Trophoblast cell (in vitro differentiated cells and primary cell): ENCODE measurements at regions not wholly inside any gene's neighbourhood (a gene's known extent, or its start where the extent isn't known, plus 50 kb on each side); places are given as distances from the start of the nearest gene placed in this dataset.
"Not testable (repeated sequence)": the region's sequence is repeated elsewhere in the genome, so short reads cannot be mapped to it uniquely, and the experiment has no call there.

Source experiments
- DNase-seq, 2 donors: peaks; one replicate each; pipeline ENCODE4 v3.0.0-alpha.2; 2016
- H2AFZ ChIP-seq: 2 replicates; pipeline ENCODE4 v1.6.1; 2013; ENCODE audit warnings: low read length, moderate library complexity, mild to moderate bottlenecking; ENCODE audit not compliant: insufficient read depth, poor library complexity
- H2AK5ac ChIP-seq: 2 replicates; pipeline ENCODE4 v1.6.1; 2013; ENCODE audit warnings: mild to moderate bottlenecking, low read length
- H2BK120ac ChIP-seq: 2 replicates; pipeline ENCODE4 v1.6.1; 2013; ENCODE audit warnings: low read length, mild to moderate bottlenecking, moderate library complexity; ENCODE audit not compliant: insufficient read depth, poor library complexity
- H2BK12ac ChIP-seq: 2 replicates; pipeline ENCODE4 v1.6.1; 2013; ENCODE audit warnings: mild to moderate bottlenecking, low read length, moderate library complexity
- H2BK5ac ChIP-seq: 2 replicates; pipeline ENCODE4 v1.6.1; 2013; ENCODE audit warnings: low read length, low read depth, moderate library complexity, mild to moderate bottlenecking; ENCODE audit not compliant: poor library complexity
- H3K14ac ChIP-seq: 2 replicates; pipeline ENCODE4 v1.6.1; 2013; ENCODE audit warnings: mild to moderate bottlenecking, low read length
- H3K18ac ChIP-seq: 2 replicates; pipeline ENCODE4 v1.6.1; 2013; ENCODE audit warnings: mild to moderate bottlenecking, low read length
- H3K23ac ChIP-seq: 2 replicates; pipeline ENCODE4 v1.6.1; 2013; ENCODE audit warnings: low read length
- H3K27ac ChIP-seq: 2 replicates; pipeline ENCODE4 v1.5.1; 2013; ENCODE audit warnings: low read depth, mild to moderate bottlenecking, inconsistent platforms, low read length, moderate library complexity
- H3K27me3 ChIP-seq: 2 replicates; pipeline ENCODE4 v1.6.1; 2013; ENCODE audit warnings: inconsistent platforms, mild to moderate bottlenecking, low read length, moderate library complexity; ENCODE audit not compliant: insufficient read depth
- H3K36me3 ChIP-seq, 2 experiments: 1 replicate in 1 of 2; 2 replicates in 1 of 2; pipeline ENCODE4 v1.6.1; 2013; ENCODE audit warnings: low read length in 2 of 2, mild to moderate bottlenecking in 2 of 2, moderate library complexity in 1 of 2; ENCODE audit not compliant: insufficient read depth in 2 of 2, control insufficient read depth in 1 of 2
- H3K4ac ChIP-seq: 2 replicates; pipeline ENCODE4 v1.6.1; 2013; ENCODE audit warnings: low read depth, mild to moderate bottlenecking, low read length, moderate library complexity
- H3K4me1 ChIP-seq, 2 experiments: 1 replicate in 1 of 2; 2 replicates in 1 of 2; pipeline ENCODE4 v1.6.1; 2013; ENCODE audit warnings: low read length in 2 of 2, mild to moderate bottlenecking in 2 of 2, moderate library complexity in 1 of 2; ENCODE audit not compliant: insufficient read depth in 2 of 2, control insufficient read depth in 1 of 2
- H3K4me2 ChIP-seq: 2 replicates; pipeline ENCODE4 v1.6.1; 2013; ENCODE audit warnings: inconsistent platforms, mild to moderate bottlenecking, low read length, moderate library complexity
- H3K4me3 ChIP-seq: 2 replicates; pipeline ENCODE4 v1.5.1; 2013; ENCODE audit warnings: mild to moderate bottlenecking, low read depth, low read length, inconsistent platforms
- H3K79me1 ChIP-seq: one replicate; pipeline ENCODE4 v1.6.1; 2013; ENCODE audit warnings: low read length
- H3K79me2 ChIP-seq: 2 replicates; pipeline ENCODE4 v1.6.1; 2013; ENCODE audit warnings: low read length, mild to moderate bottlenecking; ENCODE audit not compliant: control insufficient read depth, insufficient read depth, poor library complexity
- H3K9ac ChIP-seq: 2 replicates; pipeline ENCODE4 v1.6.1; 2013; ENCODE audit warnings: mild to moderate bottlenecking, low read length
- H3K9me3 ChIP-seq: 2 replicates; pipeline ENCODE4 v1.6.1; 2013; ENCODE audit warnings: low read depth, mild to moderate bottlenecking, control low read depth, inconsistent platforms, low read length; ENCODE audit not compliant: insufficient read depth
- H4K12ac ChIP-seq: 2 replicates; pipeline ENCODE4 v1.6.1; 2013; ENCODE audit warnings: low read depth, mild to moderate bottlenecking, low read length, moderate library complexity
- H4K8ac ChIP-seq: 2 replicates; pipeline ENCODE4 v1.6.1; 2013; ENCODE audit warnings: low read depth, mild to moderate bottlenecking, low read length, moderate library complexity
- H4K91ac ChIP-seq: one replicate; pipeline ENCODE4 v1.6.1; 2013; ENCODE audit warnings: low read depth, mild to moderate bottlenecking, low read length, moderate library complexity
- WGBS: extraction: QIAGEN DNeasy Blood & Tissue Kit; methylation state at CpG from one replicate; pipeline ENCODE4 v1.1.7; 2013; ENCODE audit warnings: missing lambda C conversion rate; ENCODE audit not compliant: insufficient read length, insufficient coverage; ENCODE audit errors: extremely low coverage; 5-methylcytosine and 5-hydroxymethylcytosine counted together

DNA sequence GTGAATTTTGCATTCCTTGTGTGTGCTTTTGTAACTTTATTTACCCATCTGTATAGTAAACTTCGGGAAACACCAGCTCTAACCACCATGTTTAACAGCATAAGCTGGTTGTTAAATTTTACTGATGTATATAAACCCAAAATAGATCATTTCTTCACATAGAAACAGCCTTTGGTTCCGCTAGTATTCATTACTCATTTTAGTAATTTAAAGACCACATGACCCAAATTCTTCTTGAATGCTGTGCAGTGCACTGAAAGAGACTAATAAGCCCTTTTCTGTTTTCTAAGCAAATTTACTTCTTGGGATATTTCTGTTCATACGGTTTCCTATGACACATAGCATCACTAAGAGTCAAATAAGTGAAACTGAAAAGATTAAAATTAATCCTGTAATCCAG lies 218.5 kb upstream of the SPATA31A3 start:
- H3K36me3 ChIP-seq, H2BK12ac ChIP-seq, H2BK120ac ChIP-seq, H3K79me1 ChIP-seq, H3K4ac ChIP-seq, H3K4me3 ChIP-seq, DNase-seq, H2AFZ ChIP-seq, H3K23ac ChIP-seq, H2AK5ac ChIP-seq, H3K27ac ChIP-seq, H3K9ac ChIP-seq, H3K14ac ChIP-seq, H3K9me3 ChIP-seq, H2BK5ac ChIP-seq, H3K4me1 ChIP-seq, H3K4me2 ChIP-seq, H4K12ac ChIP-seq, H3K27me3 ChIP-seq, H3K79me2 ChIP-seq, H3K18ac ChIP-seq, H4K8ac ChIP-seq, H4K91ac ChIP-seq: not testable (repeated sequence)
- WGBS, result no CpG with 5 or more reads among the region's 3 CpGs

DNA sequence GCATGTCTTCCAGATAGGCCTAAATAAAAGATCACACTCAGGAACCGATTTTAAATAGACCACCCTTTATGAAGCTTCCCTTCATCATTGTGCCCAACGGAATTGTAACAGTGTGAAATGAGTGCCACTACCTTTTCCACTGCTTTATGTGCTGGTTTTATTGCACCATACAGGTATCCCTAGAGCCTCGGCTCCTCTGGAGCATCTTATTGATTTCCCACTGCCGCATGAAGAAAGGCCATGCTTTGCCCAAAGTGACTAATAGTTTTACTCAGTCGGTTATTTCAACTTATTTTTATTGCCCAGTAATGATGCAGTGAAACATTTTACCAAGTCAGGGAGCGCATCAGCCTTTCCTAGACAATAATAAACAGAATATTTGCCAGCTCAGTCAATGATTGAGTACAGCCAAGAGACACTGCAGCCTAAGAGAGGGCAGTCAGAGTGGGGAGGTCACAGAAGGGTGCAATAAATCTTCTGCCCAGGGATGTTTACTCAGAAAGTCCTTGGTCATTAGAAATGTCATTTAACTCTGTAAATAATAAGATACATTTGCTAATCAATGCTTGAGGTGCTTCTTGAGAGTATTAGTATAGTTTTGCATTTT lies 216.6 kb upstream of the SPATA31A3 start:
- not testable (repeated sequence) for H3K4me1 ChIP-seq, H3K14ac ChIP-seq, H3K27ac ChIP-seq, H2BK12ac ChIP-seq, H3K23ac ChIP-seq, H3K9me3 ChIP-seq, H3K4me3 ChIP-seq, H3K4me2 ChIP-seq, H2AK5ac ChIP-seq, H3K18ac ChIP-seq, H4K8ac ChIP-seq, H3K79me1 ChIP-seq, H2AFZ ChIP-seq, H2BK120ac ChIP-seq, DNase-seq, H2BK5ac ChIP-seq, H3K79me2 ChIP-seq, H3K9ac ChIP-seq, H4K12ac ChIP-seq, H3K4ac ChIP-seq, H4K91ac ChIP-seq, H3K27me3 ChIP-seq, H3K36me3 ChIP-seq
- no CpG with 5 or more reads among the region's 6 CpGs for WGBS

DNA sequence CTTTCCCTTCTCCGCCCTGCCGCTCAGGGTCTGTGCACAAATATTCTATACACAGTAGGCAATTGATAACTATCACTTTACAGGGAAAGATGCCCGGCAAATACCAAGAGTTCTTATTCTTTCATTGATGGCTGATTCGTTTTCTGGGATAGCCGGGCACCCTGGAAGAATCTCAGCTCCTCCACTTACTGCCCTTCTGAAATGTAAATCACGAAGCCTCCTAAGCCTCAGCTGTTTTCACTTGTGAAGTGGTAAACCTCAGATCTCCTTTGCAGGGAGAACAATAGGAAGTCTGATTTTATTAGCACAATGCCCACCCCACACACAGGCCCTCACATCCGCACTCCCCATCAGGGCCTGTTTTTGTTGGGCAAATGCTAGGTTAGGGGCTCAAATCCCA lies 203.8 kb upstream of the SPATA31A3 start:
- not testable (repeated sequence) for H4K12ac ChIP-seq, H3K36me3 ChIP-seq, H3K27ac ChIP-seq, H2AFZ ChIP-seq, H3K9ac ChIP-seq, H3K27me3 ChIP-seq, H3K4me3 ChIP-seq, H3K9me3 ChIP-seq, H3K79me1 ChIP-seq, H3K4me1 ChIP-seq, H3K4ac ChIP-seq, H4K91ac ChIP-seq, H4K8ac ChIP-seq, DNase-seq, H3K23ac ChIP-seq, H3K4me2 ChIP-seq, H2BK12ac ChIP-seq, H3K18ac ChIP-seq, H3K14ac ChIP-seq, H3K79me2 ChIP-seq, H2AK5ac ChIP-seq, H2BK120ac ChIP-seq, H2BK5ac ChIP-seq
- no CpG with 5 or more reads among the region's 7 CpGs for WGBS

DNA sequence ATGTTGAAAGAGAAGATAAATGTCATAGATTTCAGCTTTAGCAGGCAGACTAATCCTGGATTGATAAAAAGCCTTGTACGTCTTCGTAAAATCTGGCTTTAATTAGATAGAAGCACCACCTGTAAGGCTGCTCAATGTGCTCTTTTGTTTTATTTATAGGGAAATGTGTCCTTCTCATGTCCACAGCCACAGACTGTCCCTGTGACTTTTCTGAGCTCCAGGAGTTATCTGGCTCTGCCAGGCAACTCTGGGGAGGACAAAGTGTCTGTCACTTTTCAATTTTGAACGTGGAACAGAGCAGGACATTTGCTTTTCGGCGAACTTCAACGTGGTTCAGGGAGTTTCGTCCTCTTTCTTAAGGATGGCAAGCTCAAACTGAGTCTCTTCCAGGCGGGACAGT lies 203.0 kb upstream of the SPATA31A3 start:
- not testable (repeated sequence) for H3K79me1 ChIP-seq, H3K18ac ChIP-seq, H3K27ac ChIP-seq, H2BK5ac ChIP-seq, H4K8ac ChIP-seq, H3K79me2 ChIP-seq, H2BK120ac ChIP-seq, H3K4ac ChIP-seq, H4K12ac ChIP-seq, H3K23ac ChIP-seq, DNase-seq, H2AFZ ChIP-seq, H4K91ac ChIP-seq, H3K27me3 ChIP-seq, H2BK12ac ChIP-seq, H3K36me3 ChIP-seq, H3K9ac ChIP-seq, H3K4me1 ChIP-seq, H3K14ac ChIP-seq, H3K9me3 ChIP-seq, H3K4me2 ChIP-seq, H2AK5ac ChIP-seq, H3K4me3 ChIP-seq
- no CpG with 5 or more reads among the region's 8 CpGs for WGBS
